ENCODE measurements at regions not wholly inside any gene's neighbourhood (a gene's known extent, or its start where the extent isn't known, plus 50 kb on each side); places are given as distances from the start of the nearest gene placed in this dataset.

- Histone ChIP-seq H3K14ac (replicated peaks; ENCODE audit: low read depth, low read length) (no peak overlapping the region), H3K4me1 (ENCODE audit: control insufficient read depth, insufficient read depth, low read length) (no peaks in the 10 kb centered on the region), H2BK5ac (ENCODE audit: low read depth, low read length, poor library complexity, severe bottlenecking) (no peak overlapping the region), H2BK120ac (ENCODE audit: low read depth, low read length) (no peak overlapping the region), H3K4me2 (ENCODE audit: low read depth, low read length) (no peak overlapping the region), H4K91ac (ENCODE audit: insufficient read depth, low read depth, low read length) (no peak overlapping the region), H2AK9ac (replicated peaks; ENCODE audit: low read depth, low read length, poor library complexity) (no peak overlapping the region), H3K79me1 (ENCODE audit: low read depth in 1 of 2, low read length in 2 of 2) (no peaks in the 10 kb centered on the region), H2AK5ac (ENCODE audit: low read depth, low read length) (no peak overlapping the region), H4K5ac (ENCODE audit: low read depth, low read length) (no peak overlapping the region), H3K27me3 (ENCODE audit: control insufficient read depth, insufficient read depth, low read length) (no peaks in the 10 kb centered on the region), H4K8ac (ENCODE audit: low read depth in 2 of 2, low read length in 2 of 2) (no peak overlapping the region), H3K9me1 (ENCODE audit: insufficient read depth, low read length) (no peaks in the 10 kb centered on the region), H3K4me3 (ENCODE audit: insufficient read depth, low read depth, low read length) (no peak overlapping the region), H4K20me1 (ENCODE audit: insufficient read depth, low read length) (no peaks in the 10 kb centered on the region), H3K23ac (ENCODE audit: low read depth, low read length) (no peak overlapping the region), H2BK20ac (ENCODE audit: low read depth, low read length) (no peak overlapping the region), H2AFZ (replicated peaks; ENCODE audit: low read length, poor library complexity) (no peak overlapping the region), H3K9ac (ENCODE audit: low read depth, low read length) (no peak overlapping the region), H3K18ac (ENCODE audit: low read depth, low read length) (no peak overlapping the region), H3K9me3 (ENCODE audit: control insufficient read depth, insufficient read depth, low read length) (no peaks in the 10 kb centered on the region), H3K27ac (ENCODE audit: insufficient read depth, low read length) (no peak overlapping the region), H3K36me3 (ENCODE audit: control insufficient read depth, insufficient read depth, low read length) (no peaks in the 10 kb centered on the region), H3K4ac (ENCODE audit: low read depth, low read length) (no peak overlapping the region), H3K56ac (ENCODE audit: extremely low read depth, insufficient read depth, low read length) (no peak overlapping the region), H2BK15ac (ENCODE audit: low read depth, low read length) (no peak overlapping the region)
- no peak for DNase-seq
- WGBS, 2 experiments (ENCODE audit: extremely low coverage in 2 of 2, insufficient read length in 1 of 2) = no CpG with 5 or more reads among the region's 2 CpGs
- ChIA-PET CTCF (no interaction called here), POLR2A (ENCODE audit: unreplicated experiment) (no interaction called here)
- BruUV-seq (replicated peaks) = no TSS peak
- no peak for ATAC-seq (ENCODE audit: low read depth)
- 0 out of 2 replicates have a peak, but pooled peaks have one; percentile 5 for TF ChIP-seq MAFK (IDR thresholded peaks at IDR 0.05; ENCODE audit: low read depth, low read length)
- no peak for TF ChIP-seq MAZ (IDR thresholded peaks at IDR 0.05; ENCODE audit: borderline replicate concordance, low read depth, low read length)
- no peak for TF ChIP-seq NFE2L2 (IDR thresholded peaks at IDR 0.05; ENCODE audit: low read depth, low read length)
- TF ChIP-seq CEBPB (IDR thresholded peaks at IDR 0.05; ENCODE audit: low read depth, low read length) = no peak
- TF ChIP-seq, protein P1, sequence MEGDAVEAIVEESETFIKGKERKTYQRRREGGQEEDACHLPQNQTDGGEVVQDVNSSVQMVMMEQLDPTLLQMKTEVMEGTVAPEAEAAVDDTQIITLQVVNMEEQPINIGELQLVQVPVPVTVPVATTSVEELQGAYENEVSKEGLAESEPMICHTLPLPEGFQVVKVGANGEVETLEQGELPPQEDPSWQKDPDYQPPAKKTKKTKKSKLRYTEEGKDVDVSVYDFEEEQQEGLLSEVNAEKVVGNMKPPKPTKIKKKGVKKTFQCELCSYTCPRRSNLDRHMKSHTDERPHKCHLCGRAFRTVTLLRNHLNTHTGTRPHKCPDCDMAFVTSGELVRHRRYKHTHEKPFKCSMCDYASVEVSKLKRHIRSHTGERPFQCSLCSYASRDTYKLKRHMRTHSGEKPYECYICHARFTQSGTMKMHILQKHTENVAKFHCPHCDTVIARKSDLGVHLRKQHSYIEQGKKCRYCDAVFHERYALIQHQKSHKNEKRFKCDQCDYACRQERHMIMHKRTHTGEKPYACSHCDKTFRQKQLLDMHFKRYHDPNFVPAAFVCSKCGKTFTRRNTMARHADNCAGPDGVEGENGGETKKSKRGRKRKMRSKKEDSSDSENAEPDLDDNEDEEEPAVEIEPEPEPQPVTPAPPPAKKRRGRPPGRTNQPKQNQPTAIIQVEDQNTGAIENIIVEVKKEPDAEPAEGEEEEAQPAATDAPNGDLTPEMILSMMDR (conservative IDR thresholded peaks at IDR 0.05; ENCODE audit: low read depth, low read length) = no peak
- no peak for TF ChIP-seq POLR2A (IDR thresholded peaks at IDR 0.05; ENCODE audit: low read depth, low read length)
- TF ChIP-seq ELK1 (IDR thresholded peaks at IDR 0.05; ENCODE audit: borderline replicate concordance, low read depth, low read length) = no peak
- dilution Hi-C loops (cut with HindIII; ENCODE audit: low sequenced_read_pairs, unreplicated experiment) = no loop called here
- intact Hi-C loops (cut with micrococcal nuclease) = no loop called here
- in situ Hi-C loops (cut with MboI; ENCODE audit: low sequenced_read_pairs) = no loop called here
Measured at GRCh38 chr12:30187426-30187825, 403.7 kb upstream of the TMTC1 start.
